ENCODE measurements at regions not wholly inside any gene's neighbourhood (a gene's known extent, or its start where the extent isn't known, plus 50 kb on each side); places are given as distances from the start of the nearest gene placed in this dataset.

- Histone ChIP-seq H2AFZ (ENCODE audit: low read depth, low read length) (no peak overlapping the region), H3K27ac (ENCODE audit: insufficient read depth, low read depth, low read length) (no peak overlapping the region), H3K9me3 (replicated peaks; ENCODE audit: control insufficient read depth, insufficient read depth, low read length) (no peaks in the 10 kb centered on the region), H4K20me1 (replicated peaks; ENCODE audit: control insufficient read depth, extremely low read depth, insufficient read depth, low read length) (no peaks in the 10 kb centered on the region), H3K9ac (replicated peaks; ENCODE audit: extremely low read depth, insufficient read depth, low read length) (no peak overlapping the region), H3K4me3 (replicated peaks in 1 of 3; ENCODE audit: insufficient read depth in 1 of 3, low read depth in 1 of 3, low read length in 3 of 3) (no peak overlapping the region), H3K27me3 (ENCODE audit: control insufficient read depth in 2 of 2, insufficient read depth in 2 of 2, low read length in 2 of 2) (no peaks in the 10 kb centered on the region), H3K36me3 (ENCODE audit: control insufficient read depth in 2 of 2, extremely low read depth in 1 of 2, insufficient read depth in 2 of 2, low read length in 2 of 2) (no peaks in the 10 kb centered on the region), H3K4me1 (ENCODE audit: control insufficient read depth, extremely low read depth, insufficient read depth, low read length) (no peaks in the 10 kb centered on the region), H3K9me1 (replicated peaks; ENCODE audit: control insufficient read depth, extremely low read depth, insufficient read depth, low read length) (no peaks in the 10 kb centered on the region), H3K79me2 (ENCODE audit: control insufficient read depth, insufficient read depth, low read length) (no peaks in the 10 kb centered on the region), H3K4me2 (ENCODE audit: insufficient read depth, low read length) (no peak overlapping the region)
- TF ChIP-seq POLR2A (IDR thresholded peaks at IDR 0.05; ENCODE audit: low read depth, low read length) (no peak), MAX (IDR thresholded peaks at IDR 0.05; ENCODE audit: insufficient read depth, insufficient read length) (no peak), CTCF (IDR thresholded peaks at IDR 0.05; ENCODE audit: extremely low read depth in 1 of 2, insufficient read depth in 1 of 2, low read depth in 1 of 2, low read length in 2 of 2) (no peak), JUN (IDR thresholded peaks at IDR 0.05; ENCODE audit: borderline replicate concordance, insufficient read depth, insufficient read length, low read depth) (no peak), POLR2AphosphoS5 (IDR thresholded peaks at IDR 0.05; ENCODE audit: insufficient read depth, low read depth, low read length) (no peak), EZH2 (IDR thresholded peaks at IDR 0.05; ENCODE audit: borderline replicate concordance, low read depth, low read length, severe bottlenecking) (no peak), GATA2 (IDR thresholded peaks at IDR 0.05; ENCODE audit: insufficient read depth, insufficient read length, low read depth, low read length) (no peak)
- FAIRE-seq: no peak
- intact Hi-C loops (cut with micrococcal nuclease): no loop called here
- dilution Hi-C loops (cut with MboI; ENCODE audit: extremely low pct_ligation_motif_present, low sequenced_read_pairs): no loop called here
- DNase-seq (ENCODE audit: low read depth, low spot score): no peak
- no TSS peak for BruUV-seq (replicated peaks)
- CTCF ChIA-PET: interaction anchor here (1.4 kb wide), 1 partner anchor 9 kb away, joined by 3 read pairs; no protein-coding TSS in a partner anchor
- POLR2A ChIA-PET: no interaction called here
Measured at GRCh38 chr3:127408684-127409420, 121.0 kb upstream of the PRR20G start.

Measured in endothelial cell of umbilical vein (primary cell).